ENCODE measurements at regions not wholly inside any gene's neighbourhood (a gene's known extent, or its start where the extent isn't known, plus 50 kb on each side); places are given as distances from the start of the nearest gene placed in this dataset.

- Histone ChIP-seq H3K4me2 (ENCODE audit: low read depth, low read length) (no peak overlapping the region), H3K9me3 (ENCODE audit: low read length) (no peaks in the 10 kb centered on the region), H3K27ac (ENCODE audit: extremely low read length, insufficient read depth, low read length) (no peak overlapping the region), H3K27me3 (ENCODE audit: control insufficient read depth in 1 of 2, insufficient read depth in 2 of 2, low read length in 2 of 2) (no peaks in the 10 kb centered on the region), H4K20me1 (ENCODE audit: insufficient read depth, low read length) (no peaks in the 10 kb centered on the region), H3K4me1 (ENCODE audit: insufficient read depth, low read length) (no peaks in the 10 kb centered on the region), H3K79me2 (ENCODE audit: insufficient read depth, low read length) (no peaks in the 10 kb centered on the region), H3K36me3 (replicated peaks in 1 of 2; ENCODE audit: control insufficient read depth in 1 of 2, insufficient read depth in 2 of 2, low read length in 2 of 2) (no peaks in the 10 kb centered on the region), H3K9ac (ENCODE audit: insufficient read depth, low read depth, low read length) (no peak overlapping the region), H2AFZ (ENCODE audit: low read length) (no peak overlapping the region), H3K4me3 (replicated peaks in 1 of 3; ENCODE audit: insufficient read depth in 1 of 3, low read depth in 2 of 3, low read length in 3 of 3) (no peak overlapping the region)
- no peak for FAIRE-seq
- TF ChIP-seq ZMYM2 (CRISPR knock-in tag; IDR thresholded peaks at IDR 0.05): no peak
- TF ChIP-seq ZBTB34 (CRISPR knock-in tag; IDR thresholded peaks at IDR 0.05): no peak
- no peak for TF ChIP-seq NR2F2 (IDR thresholded peaks at IDR 0.05; ENCODE audit: borderline replicate concordance, low read depth)
- TF ChIP-seq ZNF343 (CRISPR knock-in tag; IDR thresholded peaks at IDR 0.05): no peak
- TF ChIP-seq, protein P1, sequence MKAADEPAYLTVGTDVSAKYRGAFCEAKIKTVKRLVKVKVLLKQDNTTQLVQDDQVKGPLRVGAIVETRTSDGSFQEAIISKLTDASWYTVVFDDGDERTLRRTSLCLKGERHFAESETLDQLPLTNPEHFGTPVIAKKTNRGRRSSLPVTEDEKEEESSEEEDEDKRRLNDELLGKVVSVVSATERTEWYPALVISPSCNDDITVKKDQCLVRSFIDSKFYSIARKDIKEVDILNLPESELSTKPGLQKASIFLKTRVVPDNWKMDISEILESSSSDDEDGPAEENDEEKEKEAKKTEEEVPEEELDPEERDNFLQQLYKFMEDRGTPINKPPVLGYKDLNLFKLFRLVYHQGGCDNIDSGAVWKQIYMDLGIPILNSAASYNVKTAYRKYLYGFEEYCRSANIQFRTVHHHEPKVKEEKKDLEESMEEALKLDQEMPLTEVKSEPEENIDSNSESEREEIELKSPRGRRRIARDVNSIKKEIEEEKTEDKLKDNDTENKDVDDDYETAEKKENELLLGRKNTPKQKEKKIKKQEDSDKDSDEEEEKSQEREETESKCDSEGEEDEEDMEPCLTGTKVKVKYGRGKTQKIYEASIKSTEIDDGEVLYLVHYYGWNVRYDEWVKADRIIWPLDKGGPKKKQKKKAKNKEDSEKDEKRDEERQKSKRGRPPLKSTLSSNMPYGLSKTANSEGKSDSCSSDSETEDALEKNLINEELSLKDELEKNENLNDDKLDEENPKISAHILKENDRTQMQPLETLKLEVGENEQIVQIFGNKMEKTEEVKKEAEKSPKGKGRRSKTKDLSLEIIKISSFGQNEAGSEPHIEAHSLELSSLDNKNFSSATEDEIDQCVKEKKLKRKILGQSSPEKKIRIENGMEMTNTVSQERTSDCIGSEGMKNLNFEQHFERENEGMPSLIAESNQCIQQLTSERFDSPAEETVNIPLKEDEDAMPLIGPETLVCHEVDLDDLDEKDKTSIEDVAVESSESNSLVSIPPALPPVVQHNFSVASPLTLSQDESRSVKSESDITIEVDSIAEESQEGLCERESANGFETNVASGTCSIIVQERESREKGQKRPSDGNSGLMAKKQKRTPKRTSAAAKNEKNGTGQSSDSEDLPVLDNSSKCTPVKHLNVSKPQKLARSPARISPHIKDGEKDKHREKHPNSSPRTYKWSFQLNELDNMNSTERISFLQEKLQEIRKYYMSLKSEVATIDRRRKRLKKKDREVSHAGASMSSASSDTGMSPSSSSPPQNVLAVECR (CRISPR knock-in tag; IDR thresholded peaks at IDR 0.05; ENCODE audit: borderline replicate concordance): no peak
- TF ChIP-seq ZNF550 (CRISPR knock-in tag; IDR thresholded peaks at IDR 0.05; ENCODE audit: borderline replicate concordance): no peak
- no peak for TF ChIP-seq ZSCAN25 (CRISPR knock-in tag; IDR thresholded peaks at IDR 0.05)
- no peak for TF ChIP-seq MBD4 (IDR thresholded peaks at IDR 0.05; ENCODE audit: borderline replicate concordance, low read length)
- TF ChIP-seq AGO2 (optimal IDR thresholded peaks at IDR 0.05; ENCODE audit: low read depth, low read length): no peak
- no peak for TF ChIP-seq SRSF1 (optimal IDR thresholded peaks at IDR 0.05; ENCODE audit: low read depth, low read length)
- no peak for TF ChIP-seq ZNF354B (CRISPR knock-in tag; IDR thresholded peaks at IDR 0.05)
- TF ChIP-seq, protein P2, sequence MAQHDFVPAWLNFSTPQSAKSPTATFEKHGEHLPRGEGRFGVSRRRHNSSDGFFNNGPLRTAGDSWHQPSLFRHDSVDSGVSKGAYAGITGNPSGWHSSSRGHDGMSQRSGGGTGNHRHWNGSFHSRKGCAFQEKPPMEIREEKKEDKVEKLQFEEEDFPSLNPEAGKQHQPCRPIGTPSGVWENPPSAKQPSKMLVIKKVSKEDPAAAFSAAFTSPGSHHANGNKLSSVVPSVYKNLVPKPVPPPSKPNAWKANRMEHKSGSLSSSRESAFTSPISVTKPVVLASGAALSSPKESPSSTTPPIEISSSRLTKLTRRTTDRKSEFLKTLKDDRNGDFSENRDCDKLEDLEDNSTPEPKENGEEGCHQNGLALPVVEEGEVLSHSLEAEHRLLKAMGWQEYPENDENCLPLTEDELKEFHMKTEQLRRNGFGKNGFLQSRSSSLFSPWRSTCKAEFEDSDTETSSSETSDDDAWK (CRISPR knock-in tag; IDR thresholded peaks at IDR 0.05): no peak
- TF ChIP-seq ZNF782 (CRISPR knock-in tag; IDR thresholded peaks at IDR 0.05; ENCODE audit: borderline replicate concordance): no peak
- TF ChIP-seq RAD51 (IDR thresholded peaks at IDR 0.05; ENCODE audit: borderline replicate concordance): no peak
- TF ChIP-seq CHD4 (IDR thresholded peaks at IDR 0.05; ENCODE audit: borderline replicate concordance, low read length): no peak
- in situ Hi-C loops (cut with HindIII; ENCODE audit: extremely low pct_ligation_motif_present, low pct_unique_long_range_greater_than_20kb): no loop called here
- WGBS (ENCODE audit: low lambda C conversion rate): 6% methylated on average over 1 of the region's 1 CpG
- POLR2A ChIA-PET: no interaction called here
- intact Hi-C loops (cut with micrococcal nuclease; ENCODE audit: unreplicated experiment): no loop called here
- CTCF ChIA-PET (ENCODE audit: low intra/inter-chr PET ratio, low total read pairs): no interaction called here
- BruUV-seq (replicated peaks): no TSS peak
- ATAC-seq: no peak
- no peak for DNase-seq (ENCODE audit: low spot score)
These were observed 278.4 kb downstream of the IL15 start for GRCh38 chr4:141914746-141915145.
